GM18502 (cell line): ENCODE measurements at regions not wholly inside any gene's neighbourhood (a gene's known extent, or its start where the extent isn't known, plus 50 kb on each side); places are given as distances from the start of the nearest gene placed in this dataset.

ENCODE experiments used
- ATAC-seq: cut with Tn5 transposase; IDR thresholded peaks from one replicate; pipeline ENCODE4 v1.9.1; 2021; ENCODE audit warnings: mild to moderate bottlenecking; ENCODE audit not compliant: unreplicated experiment, poor library complexity

GRCh38 chr16:62216837-62217236, 180.6 kb upstream of the CDH8 start:
- ATAC-seq: no peak

GRCh38 chr16:62213763-62214162, 177.5 kb upstream of the CDH8 start:
- ATAC-seq: no peak

DNA sequence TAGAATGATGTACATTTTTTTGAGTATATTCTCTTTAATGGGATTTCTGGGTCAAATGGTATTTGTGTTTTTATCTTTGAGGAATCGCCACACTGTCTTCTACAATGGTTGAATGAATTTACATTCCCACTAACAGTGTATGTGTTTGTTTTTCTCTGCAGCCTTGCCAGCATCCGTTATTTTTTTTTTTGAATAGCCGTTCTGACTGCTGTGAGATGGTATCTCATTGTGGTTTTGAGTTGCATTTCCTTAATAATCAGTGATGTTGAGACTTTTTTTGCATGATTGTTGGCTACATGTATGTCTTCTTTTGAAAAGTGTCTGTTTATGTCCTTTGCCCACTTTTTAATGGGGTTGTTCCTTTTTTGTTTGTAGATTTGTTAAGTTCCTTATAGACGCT, 172.7 kb upstream of the CDH8 start:
- no peak for ATAC-seq

- ATAC-seq: no peak
Measured at GRCh38 chr16:62205459-62205858, 169.2 kb upstream of the CDH8 start.

GRCh38 chr16:62201911-62202310, 165.7 kb upstream of the CDH8 start:
- no peak for ATAC-seq

DNA sequence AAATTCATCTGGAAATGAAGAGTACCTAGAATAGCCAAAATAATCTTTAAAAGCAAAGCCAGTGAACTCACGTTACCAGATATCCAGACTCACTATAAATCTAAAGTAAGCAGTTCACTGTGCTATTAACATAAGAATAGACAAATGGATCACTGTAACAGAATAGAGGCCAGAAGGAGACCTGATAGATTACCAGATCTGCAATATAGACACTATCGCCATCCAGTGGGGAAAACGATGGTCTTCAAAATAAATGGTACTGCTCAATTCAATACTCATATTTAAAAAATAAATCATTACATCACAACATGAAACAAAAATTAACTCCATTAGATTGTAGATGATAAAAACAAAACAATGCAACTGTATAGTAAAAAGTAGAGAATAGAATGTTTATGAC, 158.6 kb upstream of the CDH8 start:
- no peak for ATAC-seq

- no peak for ATAC-seq
Measured at GRCh38 chr16:62190426-62190825, 154.2 kb upstream of the CDH8 start.

- ATAC-seq: no peak
Measured at GRCh38 chr16:62177351-62178203, 141.3 kb upstream of the CDH8 start.

DNA sequence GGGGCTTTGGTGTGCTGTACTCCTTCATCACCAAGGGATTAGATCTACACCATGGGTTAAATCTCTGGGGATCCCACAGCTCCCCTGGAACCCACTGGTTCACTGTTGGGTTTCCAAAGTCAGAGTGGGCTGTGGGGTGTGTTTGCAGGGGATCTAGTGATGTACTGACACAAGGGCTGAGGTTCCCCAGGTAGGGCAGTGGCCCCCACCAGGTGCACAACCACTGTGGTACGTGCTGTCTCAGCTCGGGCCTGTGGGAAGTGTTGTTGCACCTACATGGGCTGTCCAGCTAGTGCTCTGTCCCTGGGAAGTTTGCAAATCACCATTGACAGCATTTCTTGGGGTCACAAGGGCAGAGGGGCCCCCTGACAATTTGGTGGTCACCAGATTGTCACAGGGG, 134.4 kb upstream of the CDH8 start:
- no peak for ATAC-seq

GRCh38 chr16:62167551-62167950, 131.3 kb upstream of the CDH8 start:
- no peak for ATAC-seq

GRCh38 chr16:62157544-62157943, 121.3 kb upstream of the CDH8 start:
- no peak for ATAC-seq

DNA sequence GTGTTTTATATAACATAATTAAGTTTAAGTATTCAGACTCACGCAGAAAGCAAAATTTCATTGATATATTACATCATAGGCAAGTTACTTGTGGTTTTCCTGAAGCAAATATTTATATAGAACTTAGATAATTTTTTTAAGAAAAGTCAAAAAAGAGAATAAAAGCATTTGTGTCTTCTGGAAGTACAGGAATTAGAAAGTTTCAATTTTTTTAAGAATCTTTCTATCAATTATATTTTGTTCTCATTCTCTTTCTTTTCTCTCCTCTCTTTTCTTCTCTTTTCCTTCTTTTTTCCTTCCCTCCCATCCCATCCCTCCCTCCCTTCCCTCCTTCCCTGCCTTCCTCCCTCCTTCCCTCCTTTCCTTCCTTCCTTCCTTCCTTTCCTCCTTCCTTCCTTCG, 120.7 kb upstream of the CDH8 start:
- ATAC-seq: no peak

DNA sequence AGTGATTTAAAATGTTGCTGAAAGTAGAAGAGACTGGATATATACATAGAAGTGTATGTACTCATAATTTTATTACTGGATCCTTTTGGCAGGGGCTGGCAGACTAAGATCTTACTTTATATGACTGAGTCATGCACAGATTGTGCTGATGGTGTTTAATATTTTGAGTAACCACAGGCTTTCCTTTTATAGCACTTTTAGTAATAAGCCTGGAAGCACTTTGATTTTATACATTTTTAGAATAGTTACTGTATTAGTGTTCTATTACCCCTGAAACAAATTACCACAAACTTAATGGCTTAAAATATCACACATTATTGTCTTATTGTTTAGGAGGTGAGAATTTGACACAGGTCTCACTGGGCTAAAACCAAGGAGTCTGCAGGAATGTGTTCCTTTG, 113.4 kb upstream of the CDH8 start:
- ATAC-seq: no peak

DNA sequence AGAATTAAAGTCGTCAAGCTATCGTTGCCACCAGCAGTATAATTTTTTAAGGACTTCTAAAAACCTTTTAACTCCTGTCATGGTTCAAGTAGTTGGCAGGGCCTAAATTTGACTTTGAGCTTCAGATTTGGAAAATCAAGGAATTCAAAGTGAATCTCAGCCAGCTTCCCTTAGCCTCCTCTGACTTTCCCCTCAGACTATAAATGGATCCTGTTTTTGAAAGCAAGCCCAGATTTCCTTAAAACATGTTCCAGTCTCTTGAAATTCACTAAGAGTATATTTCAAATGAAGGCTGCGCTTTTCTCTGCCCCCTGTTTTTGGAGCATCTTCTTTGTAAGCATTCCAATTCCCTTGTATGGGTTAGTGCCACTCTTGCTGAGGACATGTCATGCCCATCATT, 101.8 kb upstream of the CDH8 start:
- ATAC-seq: no peak

- no peak for ATAC-seq
Measured at GRCh38 chr16:62135911-62136310, 99.7 kb upstream of the CDH8 start.

DNA sequence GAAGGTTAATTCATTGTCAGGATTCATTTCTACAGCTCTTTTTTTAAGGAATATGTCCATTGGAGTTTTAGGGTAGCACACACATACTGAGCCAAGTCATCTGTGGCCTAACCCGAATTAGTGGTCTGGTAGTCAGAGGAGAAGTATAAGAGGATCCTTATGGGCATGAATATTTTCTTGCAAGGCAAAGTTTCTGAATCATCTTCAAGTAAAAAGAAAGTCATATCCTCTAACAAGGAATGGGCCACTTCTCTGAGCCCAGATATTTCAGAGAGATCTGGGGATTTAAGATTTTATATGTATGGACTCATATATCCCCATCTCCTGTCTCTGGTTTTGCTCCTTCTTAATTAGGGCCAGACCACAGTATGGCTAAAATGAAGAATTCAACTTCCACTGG, 99.2 kb upstream of the CDH8 start:
- no peak for ATAC-seq

GRCh38 chr16:62130101-62130500, 93.9 kb upstream of the CDH8 start:
- no peak for ATAC-seq

DNA sequence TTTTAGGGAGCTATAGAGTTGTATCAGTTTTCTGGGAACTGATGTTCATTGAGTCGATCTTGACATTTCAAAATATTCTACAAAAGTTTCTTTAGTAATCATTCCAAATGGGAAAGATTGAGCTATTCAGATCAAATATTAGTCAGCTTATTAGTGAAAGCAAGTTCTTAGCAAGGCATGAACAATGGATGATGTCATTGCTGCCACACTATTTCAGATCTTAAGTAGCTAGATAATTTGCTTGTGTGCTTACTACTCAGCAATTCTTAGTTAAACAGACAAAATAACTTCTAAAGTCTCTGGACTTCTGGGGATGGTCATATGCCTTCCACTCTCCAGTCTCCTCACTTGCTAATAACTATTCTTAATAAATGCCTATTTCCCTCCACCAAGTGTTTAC, 69.0 kb upstream of the CDH8 start:
- ATAC-seq: no peak

DNA sequence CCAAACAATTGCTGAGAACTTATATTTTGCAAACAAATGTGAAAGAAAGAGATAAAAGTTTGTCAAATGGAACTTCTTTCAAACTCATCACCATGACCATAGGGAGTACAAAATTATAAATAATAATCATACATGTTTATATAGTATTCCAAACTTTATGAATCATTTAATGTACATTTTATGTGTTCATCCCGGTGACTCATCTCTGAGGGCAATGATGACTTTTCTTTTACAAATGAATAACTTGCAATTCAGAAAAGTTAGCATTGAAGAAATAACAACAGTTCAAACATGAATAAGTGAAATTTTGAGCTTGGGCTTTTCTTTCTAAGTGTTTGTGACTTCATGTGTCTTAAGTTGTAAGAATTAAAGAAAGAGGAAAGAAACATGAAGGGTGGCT, 66.3 kb upstream of the CDH8 start:
- ATAC-seq: no peak

DNA sequence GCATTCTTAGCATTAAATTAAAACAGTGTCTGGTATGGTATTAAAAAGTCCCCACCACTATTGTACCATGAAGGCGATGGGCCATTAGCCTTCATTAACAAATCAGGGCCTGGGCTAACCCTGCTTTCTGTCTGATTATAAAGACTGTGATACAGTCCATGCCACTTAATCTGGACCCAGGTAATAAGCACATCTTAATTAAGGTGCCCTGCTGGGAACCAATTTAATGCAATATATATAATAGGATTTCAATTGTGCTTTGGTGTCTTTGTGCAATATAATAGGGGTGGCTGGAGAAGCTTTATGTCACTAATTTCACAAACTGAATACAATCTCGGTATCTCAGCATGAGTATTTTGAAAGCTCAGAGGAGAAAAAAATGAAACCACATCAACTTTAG, 64.4 kb upstream of the CDH8 start:
- no peak for ATAC-seq

GRCh38 chr16:62089715-62090114, 53.5 kb upstream of the CDH8 start:
- ATAC-seq: no peak

DNA sequence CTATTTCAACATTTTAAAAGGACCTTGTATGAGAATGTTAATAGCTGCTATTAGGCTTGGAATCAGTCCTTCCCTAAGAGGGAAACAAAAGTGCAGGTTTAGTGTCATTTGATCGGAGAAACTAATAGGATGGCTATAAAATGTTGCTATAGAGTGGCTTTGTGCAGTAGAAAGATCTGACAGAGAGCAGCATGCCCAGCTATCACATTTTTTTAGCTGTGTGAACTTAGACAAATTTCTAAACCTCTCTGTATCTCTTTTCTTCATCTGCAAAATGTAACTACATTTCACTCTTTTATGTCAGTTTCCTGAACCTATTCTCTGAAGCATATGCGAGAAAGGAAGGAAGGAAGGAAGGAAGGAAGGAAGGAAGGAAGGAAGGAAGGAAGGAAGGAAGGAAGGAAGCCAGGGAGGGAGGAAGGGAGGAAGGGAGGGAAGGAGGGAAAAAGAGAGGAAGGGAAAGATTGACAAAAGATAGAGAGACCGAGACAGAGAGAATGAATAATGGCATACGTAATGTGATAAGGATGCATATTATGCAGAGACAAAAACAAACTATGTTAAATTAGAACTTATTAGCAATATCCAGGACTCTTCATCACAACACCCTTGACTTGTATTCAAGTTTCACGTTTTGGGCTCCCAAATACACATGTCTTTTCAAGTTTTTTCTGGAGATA, 52.6 kb upstream of the CDH8 start:
- ATAC-seq: no peak
